Keratinocyte (primary cell): ENCODE measurements at regions not wholly inside any gene's neighbourhood (a gene's known extent, or its start where the extent isn't known, plus 50 kb on each side); places are given as distances from the start of the nearest gene placed in this dataset.

ENCODE experiments used
- DNase-seq: peaks from one replicate; pipeline ENCODE4 v3.0.0-alpha.2; 2011; ENCODE audit warnings: low read depth, missing footprints, low spot score
- FAIRE-seq: peaks from 2 replicates; lab custom pipeline; 2011; peaks lifted over from hg19 to GRCh38; lab: Jason Lieb, UNC
- H2AFZ ChIP-seq: 2 replicates; pipeline ENCODE4 v1.6.0; 2012; ENCODE audit warnings: low read length, control low read depth, inconsistent platforms; ENCODE audit not compliant: control insufficient read depth
- H3K27ac ChIP-seq: 2 replicates; pipeline ENCODE4 v1.5.1; 2011; ENCODE audit warnings: low read length; ENCODE audit not compliant: control insufficient read depth, insufficient read depth
- H3K27me3 ChIP-seq: 3 replicates; pipeline ENCODE4 v1.6.0; 2011; ENCODE audit warnings: low read length; ENCODE audit not compliant: control insufficient read depth, insufficient read depth; ENCODE audit errors: extremely low read depth
- H3K36me3 ChIP-seq, 2 experiments: 2 replicates in 1 of 2; 3 replicates in 1 of 2; pipeline ENCODE4 v1.5.1; 2011; ENCODE audit warnings: low read length in 2 of 2, mild to moderate bottlenecking in 1 of 2; ENCODE audit not compliant: control insufficient read depth in 2 of 2, insufficient read depth in 2 of 2; ENCODE audit errors: extremely low read depth in 1 of 2
- H3K4me1 ChIP-seq: 3 replicates; pipeline ENCODE4 v1.5.1; 2011; ENCODE audit warnings: low read length; ENCODE audit not compliant: control insufficient read depth, insufficient read depth; ENCODE audit errors: extremely low read depth
- H3K4me2 ChIP-seq: 3 replicates; pipeline ENCODE4 v1.6.0; 2011; ENCODE audit warnings: low read depth, low read length; ENCODE audit not compliant: control insufficient read depth, insufficient read depth; ENCODE audit errors: extremely low read depth
- H3K4me3 ChIP-seq, 3 experiments: fragments of 200-600 bp in 1 of 3; sonication (generic) in 1 of 3; 2 replicates in 2 of 3; 3 replicates in 1 of 3; pipeline ENCODE4 v1.5.1; 2011 to 2016; ENCODE audit warnings: low read length in 3 of 3, mild to moderate bottlenecking in 3 of 3, control low read depth in 2 of 3, inconsistent platforms in 1 of 3, low read depth in 1 of 3, mixed read lengths in 1 of 3, mixed run types in 1 of 3, moderate library complexity in 1 of 3; ENCODE audit not compliant: control insufficient read depth in 2 of 3, insufficient read depth in 2 of 3; ENCODE audit errors: extremely low read depth in 1 of 3
- H3K79me2 ChIP-seq: 2 replicates; pipeline ENCODE4 v1.6.0; 2012; ENCODE audit warnings: low read length; ENCODE audit not compliant: control insufficient read depth, insufficient read depth
- H3K9ac ChIP-seq: 3 replicates; pipeline ENCODE4 v1.6.0; 2011; ENCODE audit warnings: low read length; ENCODE audit not compliant: control insufficient read depth, insufficient read depth; ENCODE audit errors: extremely low read depth
- H3K9me1 ChIP-seq: 3 replicates; pipeline ENCODE4 v1.6.0; 2011; ENCODE audit warnings: low read length; ENCODE audit not compliant: control insufficient read depth, insufficient read depth; ENCODE audit errors: extremely low read depth
- H3K9me3 ChIP-seq: 2 replicates; pipeline ENCODE4 v1.5.1; 2012; ENCODE audit warnings: low read depth, low read length; ENCODE audit not compliant: control insufficient read depth
- H4K20me1 ChIP-seq: 3 replicates; pipeline ENCODE4 v1.6.0; 2011; ENCODE audit warnings: low read length; ENCODE audit not compliant: control insufficient read depth, insufficient read depth; ENCODE audit errors: extremely low read depth
- EZH2 ChIP-seq: IDR thresholded peaks from one replicate; pipeline ENCODE4 v1.6.1; 2012; ENCODE audit warnings: inconsistent platforms, mild to moderate bottlenecking, low read length, moderate library complexity
- dilution Hi-C: fragments of 300-500 bp; cut with MboI; formaldehyde crosslinking; loops from one replicate; pipeline ENCODE4 v1.7.0; 2020; ENCODE audit warnings: low sequenced_read_pairs; ENCODE audit not compliant: extremely low pct_ligation_motif_present
- TF ChIP-seq, protein P1 (sequence below), 3 experiments: IDR thresholded peaks in 1 of 3; conservative IDR thresholded peaks in 1 of 3; optimal IDR thresholded peaks in 1 of 3; 2 replicates in 2 of 3; 3 replicates in 1 of 3; pipeline versions ENCODE3 to v1.5.1; 2011; ENCODE audit warnings: low read length in 3 of 3, mild to moderate bottlenecking in 3 of 3, moderate library complexity in 2 of 3, control low read depth in 1 of 3, inconsistent platforms in 1 of 3; ENCODE audit not compliant: insufficient read depth in 2 of 3; ENCODE audit errors: extremely low read depth in 1 of 3

DNA sequence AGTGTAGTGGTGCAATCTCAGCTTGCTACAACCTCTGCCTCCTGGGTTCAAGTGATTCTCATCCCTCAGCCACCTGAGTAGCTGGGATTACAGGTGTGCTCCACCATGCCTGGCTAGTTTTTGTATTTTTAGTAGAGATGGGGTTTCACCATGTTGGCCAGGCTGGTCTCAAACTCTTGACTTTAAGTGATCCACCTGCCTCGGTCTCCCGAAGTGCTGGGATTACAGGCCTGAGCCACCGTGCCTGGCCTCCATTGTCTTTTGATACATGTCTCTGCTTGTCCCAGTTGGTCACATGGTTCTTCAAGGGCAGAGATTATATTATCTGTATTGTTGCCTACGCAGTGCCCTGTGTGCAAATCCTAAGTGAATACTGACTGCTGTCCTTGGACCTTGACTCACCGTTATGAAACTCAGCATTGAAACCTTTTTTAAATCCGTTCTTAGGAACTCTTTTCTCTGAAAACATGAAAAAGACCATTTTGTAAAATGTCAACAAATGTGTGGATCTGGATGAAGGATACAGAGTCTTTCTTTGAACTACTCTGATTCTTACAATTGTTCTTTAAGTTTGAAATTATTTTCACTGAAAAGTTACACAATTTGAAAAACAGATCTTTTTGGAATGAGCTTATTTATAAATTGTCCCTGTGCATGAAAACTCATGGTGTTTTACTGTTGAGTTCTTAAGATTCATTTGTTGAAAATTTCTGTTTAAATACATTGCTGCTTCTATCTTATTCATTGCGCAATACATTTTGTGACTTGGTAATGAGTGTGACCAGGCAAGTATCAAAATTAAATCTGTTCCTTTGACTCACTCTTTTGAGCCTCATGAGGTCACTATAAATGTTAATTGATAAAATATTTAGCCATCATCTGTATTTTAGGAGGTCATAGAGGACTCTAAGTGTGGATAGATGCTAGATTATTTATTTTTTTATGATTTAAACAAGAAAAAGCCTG is 293.5 kb downstream of the UTRN start:
- Histone ChIP-seq H3K79me2 (no peaks in the 10 kb centered on the region), H3K4me3 (no peak overlapping the region), H3K9ac (no peak overlapping the region), H3K27me3 (no peaks in the 10 kb centered on the region), H3K9me1 (no peaks in the 10 kb centered on the region), H2AFZ (no peak overlapping the region), H3K27ac (no peak overlapping the region), H3K4me2 (no peak overlapping the region), H3K4me1 (peaks cover 8% of the 10 kb centered on the region), H3K9me3 (no peaks in the 10 kb centered on the region), H3K36me3 (peaks cover 0 to 4% of the 10 kb centered on the region in 2 experiments), H4K20me1 (no peaks in the 10 kb centered on the region)
- dilution Hi-C loops: no loop called here
- TF ChIP-seq, protein P1, sequence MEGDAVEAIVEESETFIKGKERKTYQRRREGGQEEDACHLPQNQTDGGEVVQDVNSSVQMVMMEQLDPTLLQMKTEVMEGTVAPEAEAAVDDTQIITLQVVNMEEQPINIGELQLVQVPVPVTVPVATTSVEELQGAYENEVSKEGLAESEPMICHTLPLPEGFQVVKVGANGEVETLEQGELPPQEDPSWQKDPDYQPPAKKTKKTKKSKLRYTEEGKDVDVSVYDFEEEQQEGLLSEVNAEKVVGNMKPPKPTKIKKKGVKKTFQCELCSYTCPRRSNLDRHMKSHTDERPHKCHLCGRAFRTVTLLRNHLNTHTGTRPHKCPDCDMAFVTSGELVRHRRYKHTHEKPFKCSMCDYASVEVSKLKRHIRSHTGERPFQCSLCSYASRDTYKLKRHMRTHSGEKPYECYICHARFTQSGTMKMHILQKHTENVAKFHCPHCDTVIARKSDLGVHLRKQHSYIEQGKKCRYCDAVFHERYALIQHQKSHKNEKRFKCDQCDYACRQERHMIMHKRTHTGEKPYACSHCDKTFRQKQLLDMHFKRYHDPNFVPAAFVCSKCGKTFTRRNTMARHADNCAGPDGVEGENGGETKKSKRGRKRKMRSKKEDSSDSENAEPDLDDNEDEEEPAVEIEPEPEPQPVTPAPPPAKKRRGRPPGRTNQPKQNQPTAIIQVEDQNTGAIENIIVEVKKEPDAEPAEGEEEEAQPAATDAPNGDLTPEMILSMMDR (optimal IDR thresholded peaks at IDR 0.05 in 1 of 3, IDR thresholded peaks at IDR 0.05 in 1 of 3, conservative IDR thresholded peaks at IDR 0.05 in 1 of 3; ENCODE audit: extremely low read depth in 1 of 3, insufficient read depth in 2 of 3, low read length in 3 of 3): no peak
- no peak for TF ChIP-seq EZH2
- FAIRE-seq (no peak), DNase-seq (no peak)

DNA sequence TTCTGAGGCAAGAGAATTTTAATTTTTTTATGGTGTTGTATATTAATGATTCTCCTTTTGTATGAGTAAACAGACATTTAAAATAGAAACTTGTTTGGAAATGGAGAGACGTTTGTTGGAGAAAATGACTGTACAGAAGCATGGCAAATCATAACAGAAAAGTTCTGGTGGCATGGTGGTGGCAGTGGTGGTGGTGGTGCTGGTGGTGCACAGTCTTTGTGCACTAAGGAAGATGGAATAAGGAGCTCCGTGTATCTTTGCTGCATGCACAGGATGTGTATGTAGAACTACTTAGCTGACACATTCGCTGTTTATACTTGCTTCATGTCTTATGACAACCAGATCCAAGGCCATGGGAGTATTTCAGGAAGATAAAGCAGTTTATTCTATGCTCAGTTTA is 294.9 kb downstream of the UTRN start:
- Histone ChIP-seq H3K9ac (no peak overlapping the region), H2AFZ (no peak overlapping the region), H3K4me2 (no peak overlapping the region), H3K9me3 (no peaks in the 10 kb centered on the region), H3K27ac (no peak overlapping the region), H3K36me3 (peaks cover 0 to 4% of the 10 kb centered on the region in 2 experiments), H3K4me3 (no peak overlapping the region), H3K79me2 (no peaks in the 10 kb centered on the region), H3K4me1 (no peaks in the 10 kb centered on the region), H3K27me3 (no peaks in the 10 kb centered on the region), H4K20me1 (no peaks in the 10 kb centered on the region), H3K9me1 (no peaks in the 10 kb centered on the region)
- TF ChIP-seq, protein P1 (optimal IDR thresholded peaks at IDR 0.05 in 1 of 3, IDR thresholded peaks at IDR 0.05 in 1 of 3, conservative IDR thresholded peaks at IDR 0.05 in 1 of 3; ENCODE audit: extremely low read depth in 1 of 3, insufficient read depth in 2 of 3, low read length in 3 of 3): no peak
- FAIRE-seq: no peak
- no peak for DNase-seq
- dilution Hi-C loops: no loop called here
